B cell (primary cell): ENCODE measurements at regions not wholly inside any gene's neighbourhood (a gene's known extent, or its start where the extent isn't known, plus 50 kb on each side); places are given as distances from the start of the nearest gene placed in this dataset.

ENCODE experiments used
- ATAC-seq: fragments of 200-7000 bp; cut with Tn5 transposase; one replicate; pipeline ENCODE4 v1.10.0; 2021; ENCODE audit warnings: low read depth, mild to moderate bottlenecking, moderate number of reproducible peaks, moderate library complexity
- CTCF ChIA-PET: fragments of 350-600 bp; sonication (Branson Sonifier 250); formaldehyde crosslinking; loops from one replicate; lab custom pipeline; 2021; ENCODE audit warnings: antibody characterized with exemption, inconsistent platforms; lab: Charles Lee
- POLR2A ChIA-PET: fragments of 350-600 bp; sonication (Branson Sonifier 250); formaldehyde crosslinking; loops from one replicate; lab custom pipeline; 2021; ENCODE audit warnings: antibody characterized with exemption; lab: Charles Lee
- DNase-seq: peaks from one replicate; pipeline ENCODE4 v3.0.0; 2013
- H2AFZ ChIP-seq: 2 replicates; pipeline ENCODE4 v1.6.1; 2012; ENCODE audit warnings: mild to moderate bottlenecking, low read depth, low read length; ENCODE audit not compliant: insufficient read depth, poor library complexity, severe bottlenecking
- H3K27ac ChIP-seq, 2 donors: 1 replicate in 1 of 2; 2 replicates in 1 of 2; pipeline ENCODE4 v1.5.1; 2012 to 2013; ENCODE audit warnings: low read length in 2 of 2, mild to moderate bottlenecking in 2 of 2, moderate library complexity in 1 of 2
- H3K27me3 ChIP-seq, 4 experiments: fragments of 200-600 bp in 1 of 4; sonication (generic) in 1 of 4; replicated peaks in 1 of 4; 1 replicate in 2 of 4; 2 replicates in 2 of 4; pipeline versions ENCODE4 v1.6.1 to v1.7.0; 2013 to 2016; ENCODE audit warnings: low read length in 3 of 4, mild to moderate bottlenecking in 2 of 4, mixed read lengths in 1 of 4, moderate library complexity in 1 of 4; ENCODE audit not compliant: insufficient read depth in 4 of 4, control insufficient read depth in 3 of 4; ENCODE audit errors: control extremely low read depth in 1 of 4
- H3K36me3 ChIP-seq, 2 experiments: replicated peaks in 1 of 2; 1 replicate in 1 of 2; 2 replicates in 1 of 2; pipeline versions ENCODE4 v1.6.1 to v1.7.1; 2013; ENCODE audit warnings: low read length in 1 of 2; ENCODE audit not compliant: insufficient read depth in 2 of 2, control insufficient read depth in 1 of 2; ENCODE audit errors: control extremely low read depth in 1 of 2, extremely low read depth in 1 of 2
- H3K4me1 ChIP-seq, 2 donors: fragments of 200-600 bp in 1 of 2; sonication (generic) in 1 of 2; 1 replicate in 1 of 2; 2 replicates in 1 of 2; pipeline versions ENCODE4 v1.5.1 to v1.6.1; 2013 to 2017; ENCODE audit warnings: low read length in 2 of 2; ENCODE audit not compliant: control insufficient read depth in 2 of 2, insufficient read depth in 2 of 2
- H3K4me2 ChIP-seq: replicated peaks from 2 replicates; pipeline ENCODE3; 2012; ENCODE audit warnings: mild to moderate bottlenecking, low read depth, low read length; ENCODE audit not compliant: poor library complexity, severe bottlenecking
- H3K4me3 ChIP-seq, 5 experiments: fragments of 200-600 bp in 1 of 5; sonication (generic) in 1 of 5; 1 replicate in 3 of 5; 2 replicates in 2 of 5; pipeline versions ENCODE4 v1.5.1 to v1.7.0; 2011 to 2016; ENCODE audit warnings: low read length in 4 of 5, mild to moderate bottlenecking in 4 of 5, low read depth in 2 of 5, control low read depth in 1 of 5, moderate library complexity in 1 of 5; ENCODE audit not compliant: insufficient read depth in 1 of 5; ENCODE audit errors: control extremely low read depth in 1 of 5, extremely low read depth in 1 of 5
- H3K79me2 ChIP-seq: fragments of 200-600 bp; sonication (generic); one replicate; pipeline ENCODE4 v1.6.0; 2016; ENCODE audit warnings: low read length; ENCODE audit not compliant: control insufficient read depth, insufficient read depth
- H3K9ac ChIP-seq: fragments of 200-600 bp; sonication (generic); 2 replicates; pipeline ENCODE4 v1.6.1; 2017; ENCODE audit warnings: mild to moderate bottlenecking, low read length, moderate library complexity
- H3K9me3 ChIP-seq, 3 donors: one replicate each; pipeline versions ENCODE4 v1.6.1 to v1.7.1; 2013; ENCODE audit warnings: low read length in 2 of 3; ENCODE audit not compliant: control insufficient read depth in 2 of 3, insufficient read depth in 1 of 3; ENCODE audit errors: control extremely low read depth in 1 of 3
- H4K20me1 ChIP-seq: 2 replicates; pipeline ENCODE4 v1.6.0; 2012; ENCODE audit warnings: mild to moderate bottlenecking, low read length; ENCODE audit not compliant: insufficient read depth, control insufficient read depth, poor library complexity, severe bottlenecking
- H3K27ac Mint-ChIP-seq: one replicate; pipeline ENCODE4 v1.8.0; 2021; ENCODE audit warnings: mixed read lengths
- H3K27me3 Mint-ChIP-seq: one replicate; pipeline ENCODE4 v1.8.0; 2021; ENCODE audit warnings: mixed read lengths
- H3K4me1 Mint-ChIP-seq: one replicate; pipeline ENCODE4 v1.8.0; 2021; ENCODE audit warnings: mixed read lengths
- H3K4me3 Mint-ChIP-seq: one replicate; pipeline ENCODE4 v1.8.0; 2021; ENCODE audit warnings: mixed read lengths
- H3K9me3 Mint-ChIP-seq: one replicate; pipeline ENCODE4 v1.8.0; 2022; ENCODE audit warnings: mixed read lengths; ENCODE audit not compliant: insufficient read depth
- EZH2 ChIP-seq: IDR thresholded peaks from 2 replicates; pipeline ENCODE4 v1.6.1; 2012; ENCODE audit warnings: borderline replicate concordance, low read depth, mild to moderate bottlenecking, moderate library complexity, low read length; ENCODE audit not compliant: insufficient read depth, poor library complexity, severe bottlenecking
- WGBS: methylation state at CpG from one replicate; pipeline ENCODE4 v1.1.5; 2013; ENCODE audit warnings: missing lambda C conversion rate; ENCODE audit not compliant: insufficient coverage; 5-methylcytosine and 5-hydroxymethylcytosine counted together
- intact Hi-C: fragments of 100-400 bp; cut with micrococcal nuclease; formaldehyde crosslinking; loops from one replicate; pipeline ENCODE4 v1.10.0; 2022
- TF ChIP-seq, protein P1 (sequence below): fragments of 200-600 bp; IDR thresholded peaks from one replicate; pipeline ENCODE4 v1.8.0; 2022; ENCODE audit warnings: antibody characterized with exemption, mild to moderate bottlenecking

- Mint-ChIP-seq H3K4me3 (no peak overlapping the region), H3K9me3 (no peaks in the 10 kb centered on the region), H3K27me3 (no peaks in the 10 kb centered on the region), H3K4me1 (no peaks in the 10 kb centered on the region), H3K27ac (no peak overlapping the region)
- no peak for ATAC-seq
- no peak overlapping the region for H3K4me2 ChIP-seq
- ChIA-PET POLR2A (no interaction called here), CTCF (no interaction called here)
- H3K27me3 ChIP-seq, result no peaks in the 10 kb centered on the region
- TF ChIP-seq EZH2, result no peak
- TF ChIP-seq, protein P1, sequence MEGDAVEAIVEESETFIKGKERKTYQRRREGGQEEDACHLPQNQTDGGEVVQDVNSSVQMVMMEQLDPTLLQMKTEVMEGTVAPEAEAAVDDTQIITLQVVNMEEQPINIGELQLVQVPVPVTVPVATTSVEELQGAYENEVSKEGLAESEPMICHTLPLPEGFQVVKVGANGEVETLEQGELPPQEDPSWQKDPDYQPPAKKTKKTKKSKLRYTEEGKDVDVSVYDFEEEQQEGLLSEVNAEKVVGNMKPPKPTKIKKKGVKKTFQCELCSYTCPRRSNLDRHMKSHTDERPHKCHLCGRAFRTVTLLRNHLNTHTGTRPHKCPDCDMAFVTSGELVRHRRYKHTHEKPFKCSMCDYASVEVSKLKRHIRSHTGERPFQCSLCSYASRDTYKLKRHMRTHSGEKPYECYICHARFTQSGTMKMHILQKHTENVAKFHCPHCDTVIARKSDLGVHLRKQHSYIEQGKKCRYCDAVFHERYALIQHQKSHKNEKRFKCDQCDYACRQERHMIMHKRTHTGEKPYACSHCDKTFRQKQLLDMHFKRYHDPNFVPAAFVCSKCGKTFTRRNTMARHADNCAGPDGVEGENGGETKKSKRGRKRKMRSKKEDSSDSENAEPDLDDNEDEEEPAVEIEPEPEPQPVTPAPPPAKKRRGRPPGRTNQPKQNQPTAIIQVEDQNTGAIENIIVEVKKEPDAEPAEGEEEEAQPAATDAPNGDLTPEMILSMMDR, result no peak
- H4K20me1 ChIP-seq, result no peaks in the 10 kb centered on the region
- no peaks in the 10 kb centered on the region for H3K79me2 ChIP-seq
- no peak overlapping the region for H3K4me3 ChIP-seq
- peaks cover 0 to 6% (median 0%) of the 10 kb centered on the region in 3 donors for H3K9me3 ChIP-seq
- intact Hi-C loops, result no loop called here
- no peak overlapping the region for H3K9ac ChIP-seq
- WGBS, result 58% methylated on average over 4 of the region's 4 CpGs
- H3K27ac ChIP-seq, result no peak overlapping the region
- H3K36me3 ChIP-seq, result no peaks in the 10 kb centered on the region
- no peak overlapping the region for H2AFZ ChIP-seq
- H3K4me1 ChIP-seq, result no peaks in the 10 kb centered on the region
- no peak for DNase-seq
These were observed 350.6 kb upstream of the MKI67 start for GRCh38 chr10:128476845-128477244.

- WGBS, result 81% methylated on average over 8 of the region's 9 CpGs
- TF ChIP-seq, protein P1, result no peak
- no peak for TF ChIP-seq EZH2
- Histone ChIP-seq H3K4me3 (no peak overlapping the region), H3K27ac (no peak overlapping the region), H2AFZ (no peak overlapping the region), H3K36me3 (no peaks in the 10 kb centered on the region), H3K4me2 (no peak overlapping the region), H3K9me3 (peaks cover 0 to 12% (median 0%) of the 10 kb centered on the region in 3 donors), H3K4me1 (no peaks in the 10 kb centered on the region), H3K27me3 (no peaks in the 10 kb centered on the region), H3K79me2 (no peaks in the 10 kb centered on the region), H4K20me1 (no peaks in the 10 kb centered on the region), H3K9ac (no peak overlapping the region)
- H3K4me1 Mint-ChIP-seq, result no peaks in the 10 kb centered on the region
- ATAC-seq (no peak), DNase-seq (no peak)
- no peak overlapping the region for H3K4me3 Mint-ChIP-seq
- H3K27ac Mint-ChIP-seq, result no peak overlapping the region
- intact Hi-C loops, result no loop called here
- H3K9me3 Mint-ChIP-seq, result no peaks in the 10 kb centered on the region
- ChIA-PET CTCF (no interaction called here), POLR2A (no interaction called here)
- H3K27me3 Mint-ChIP-seq, result no peaks in the 10 kb centered on the region
These were observed 354.4 kb upstream of the MKI67 start for GRCh38 chr10:128480601-128481000.
